CD4-positive, alpha-beta memory T cell (primary cell): ENCODE measurements at regions not wholly inside any gene's neighbourhood (a gene's known extent, or its start where the extent isn't known, plus 50 kb on each side); places are given as distances from the start of the nearest gene placed in this dataset.

Source experiments
- CTCF ChIA-PET: fragments of 350-600 bp; sonication (Branson Sonifier 250); formaldehyde crosslinking; loops from one replicate; lab custom pipeline; 2021; ENCODE audit warnings: inconsistent platforms; ENCODE audit not compliant: partially characterized antibody; lab: Charles Lee
- POLR2A ChIA-PET: fragments of 350-600 bp; sonication (Branson Sonifier 250); formaldehyde crosslinking; loops from one replicate; lab custom pipeline; 2021; ENCODE audit not compliant: partially characterized antibody; lab: Charles Lee
- DNase-seq, 5 donors: peaks; one replicate each; pipeline versions ENCODE4 v3.0.0 to v3.0.0-alpha.2; 2020 to 2022; ENCODE audit warnings: mixed read lengths in 1 of 5
- H3K27ac ChIP-seq: one replicate; pipeline ENCODE4 v1.7.0; 2013; ENCODE audit warnings: low read depth, low read length
- H3K27me3 ChIP-seq: 2 replicates; pipeline ENCODE4 v1.7.0; 2013; ENCODE audit warnings: mild to moderate bottlenecking, low read length, moderate library complexity; ENCODE audit not compliant: insufficient read depth
- H3K36me3 ChIP-seq: 2 replicates; pipeline ENCODE4 v1.7.0; 2013; ENCODE audit warnings: mild to moderate bottlenecking, low read length, moderate library complexity; ENCODE audit not compliant: insufficient read depth
- H3K4me1 ChIP-seq: 2 replicates; pipeline ENCODE4 v1.7.0; 2013; ENCODE audit warnings: mild to moderate bottlenecking, low read length, moderate library complexity; ENCODE audit not compliant: insufficient read depth
- H3K4me3 ChIP-seq, 2 donors: one replicate each; pipeline ENCODE4 v1.7.0; 2013; ENCODE audit warnings: low read length in 2 of 2, mild to moderate bottlenecking in 1 of 2
- H3K9me3 ChIP-seq, 2 donors: one replicate each; pipeline ENCODE4 v1.7.0; 2013; ENCODE audit warnings: low read length in 2 of 2, control low read depth in 1 of 2; ENCODE audit not compliant: control insufficient read depth in 1 of 2
- H3K27ac Mint-ChIP-seq, 7 donors: one replicate each; pipeline ENCODE4 v1.8.0; 2020 to 2021; ENCODE audit warnings: mixed read lengths in 7 of 7, mild to moderate bottlenecking in 6 of 7, inconsistent platforms in 3 of 7, moderate library complexity in 3 of 7
- H3K27me3 Mint-ChIP-seq, 2 donors: one replicate each; pipeline ENCODE4 v1.8.0; 2020 to 2021; ENCODE audit warnings: mixed read lengths in 2 of 2
- H3K36me3 Mint-ChIP-seq, 2 donors: one replicate each; pipeline ENCODE4 v1.8.0; 2020 to 2021; ENCODE audit warnings: mixed read lengths in 2 of 2, inconsistent platforms in 1 of 2, mild to moderate bottlenecking in 1 of 2
- H3K4me1 Mint-ChIP-seq, 4 donors: one replicate each; pipeline ENCODE4 v1.8.0; 2020 to 2021; ENCODE audit warnings: mixed read lengths in 4 of 4, mild to moderate bottlenecking in 1 of 4
- H3K4me3 Mint-ChIP-seq, 8 donors: one replicate each; pipeline ENCODE4 v1.8.0; 2020 to 2021; ENCODE audit warnings: mixed read lengths in 8 of 8, mild to moderate bottlenecking in 7 of 8, moderate library complexity in 6 of 8, inconsistent platforms in 3 of 8
- H3K9me3 Mint-ChIP-seq, 8 donors: one replicate each; pipeline ENCODE4 v1.8.0; 2020 to 2021; ENCODE audit warnings: mixed read lengths in 8 of 8, mild to moderate bottlenecking in 5 of 8, inconsistent platforms in 3 of 8, moderate library complexity in 1 of 8
- intact Hi-C: fragments of 100-400 bp; cut with micrococcal nuclease; formaldehyde crosslinking; loops from one replicate; pipeline ENCODE4 v1.15.1; 2023

GRCh38 chr1:86296305-86297205 is 99.6 kb downstream of the ODF2L start:
- H3K4me3 ChIP-seq, result no peak overlapping the region
- no peak overlapping the region for H3K27ac ChIP-seq
- no peaks in the 10 kb centered on the region for H3K36me3 Mint-ChIP-seq
- H3K36me3 ChIP-seq, result no peaks in the 10 kb centered on the region
- peaks cover 4 to 44% (median 25%) of the 10 kb centered on the region in 8 donors for H3K9me3 Mint-ChIP-seq
- POLR2A ChIA-PET, result no interaction called here
- no peak overlapping the region for H3K4me3 Mint-ChIP-seq
- H3K9me3 ChIP-seq, result no peaks in the 10 kb centered on the region
- intact Hi-C loops, result no loop called here
- peaks cover 0 to 2% of the 10 kb centered on the region in 2 donors for H3K27me3 Mint-ChIP-seq
- H3K4me1 Mint-ChIP-seq, result no peaks in the 10 kb centered on the region
- H3K27ac Mint-ChIP-seq, result no peak overlapping the region
- no peaks in the 10 kb centered on the region for H3K4me1 ChIP-seq
- peak in 1 of 5 donors; percentile 17 for DNase-seq
- no peaks in the 10 kb centered on the region for H3K27me3 ChIP-seq
- CTCF ChIA-PET, result no interaction called here

DNA sequence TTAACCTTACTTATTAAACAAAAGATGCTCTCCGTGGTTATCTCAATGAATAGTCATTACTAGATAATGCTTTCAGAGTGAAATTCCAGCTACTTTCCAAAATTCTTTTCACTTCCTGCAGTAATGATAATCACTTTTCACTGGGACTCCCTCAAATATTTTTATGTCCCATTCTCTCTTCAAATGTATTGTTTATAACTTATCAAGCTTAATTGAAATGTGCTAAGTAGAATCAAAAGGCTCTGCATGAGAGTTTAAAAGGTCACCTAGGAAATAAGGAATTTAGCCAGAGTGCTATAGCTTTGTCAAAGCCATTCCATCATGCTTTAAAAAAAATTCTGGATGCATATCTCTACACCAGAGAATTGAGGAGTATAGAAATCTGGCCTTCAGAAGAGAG is 106.4 kb downstream of the ODF2L start:
- ChIA-PET POLR2A (no interaction called here), CTCF (no interaction called here)
- H3K27ac ChIP-seq, result no peak overlapping the region
- Mint-ChIP-seq H3K27me3 (peaks cover 0 to 1% of the 10 kb centered on the region in 2 donors), H3K9me3 (peaks cover 4 to 11% (median 7%) of the 10 kb centered on the region in 8 donors), H3K27ac (no peak overlapping the region), H3K4me3 (no peak overlapping the region), H3K36me3 (no peaks in the 10 kb centered on the region), H3K4me1 (no peaks in the 10 kb centered on the region)
- no peaks in the 10 kb centered on the region for H3K27me3 ChIP-seq
- H3K4me1 ChIP-seq, result no peaks in the 10 kb centered on the region
- intact Hi-C loops, result no loop called here
- H3K9me3 ChIP-seq, result no peaks in the 10 kb centered on the region
- no peak for DNase-seq
- H3K36me3 ChIP-seq, result no peaks in the 10 kb centered on the region
- H3K4me3 ChIP-seq, result no peak overlapping the region

GRCh38 chr1:86289161-86289560 is 107.0 kb downstream of the ODF2L start:
- Histone ChIP-seq H3K27ac (no peak overlapping the region), H3K27me3 (no peaks in the 10 kb centered on the region), H3K4me3 (no peak overlapping the region), H3K9me3 (no peaks in the 10 kb centered on the region), H3K4me1 (no peaks in the 10 kb centered on the region), H3K36me3 (no peaks in the 10 kb centered on the region)
- H3K4me3 Mint-ChIP-seq, result no peak overlapping the region
- no peaks in the 10 kb centered on the region for H3K36me3 Mint-ChIP-seq
- no peak overlapping the region for H3K27ac Mint-ChIP-seq
- H3K27me3 Mint-ChIP-seq, result peaks cover 0 to 1% of the 10 kb centered on the region in 2 donors
- H3K9me3 Mint-ChIP-seq, result peaks cover 4 to 11% (median 7%) of the 10 kb centered on the region in 8 donors
- ChIA-PET CTCF (no interaction called here), POLR2A (no interaction called here)
- intact Hi-C loops, result no loop called here
- no peak for DNase-seq
- H3K4me1 Mint-ChIP-seq, result no peaks in the 10 kb centered on the region

- Histone ChIP-seq H3K4me1 (no peaks in the 10 kb centered on the region), H3K27me3 (no peaks in the 10 kb centered on the region), H3K9me3 (no peaks in the 10 kb centered on the region), H3K36me3 (no peaks in the 10 kb centered on the region), H3K27ac (no peak overlapping the region), H3K4me3 (no peak overlapping the region)
- no peak overlapping the region for H3K27ac Mint-ChIP-seq
- no peak overlapping the region for H3K4me3 Mint-ChIP-seq
- H3K9me3 Mint-ChIP-seq, result peaks cover 3 to 10% (median 6%) of the 10 kb centered on the region in 8 donors
- intact Hi-C loops, result no loop called here
- H3K27me3 Mint-ChIP-seq, result peaks cover 0 to 1% of the 10 kb centered on the region in 2 donors
- DNase-seq, result no peak
- H3K4me1 Mint-ChIP-seq, result no peaks in the 10 kb centered on the region
- ChIA-PET POLR2A (no interaction called here), CTCF (no interaction called here)
- H3K36me3 Mint-ChIP-seq, result no peaks in the 10 kb centered on the region
These were observed 107.5 kb downstream of the ODF2L start for GRCh38 chr1:86288586-86289147.

DNA sequence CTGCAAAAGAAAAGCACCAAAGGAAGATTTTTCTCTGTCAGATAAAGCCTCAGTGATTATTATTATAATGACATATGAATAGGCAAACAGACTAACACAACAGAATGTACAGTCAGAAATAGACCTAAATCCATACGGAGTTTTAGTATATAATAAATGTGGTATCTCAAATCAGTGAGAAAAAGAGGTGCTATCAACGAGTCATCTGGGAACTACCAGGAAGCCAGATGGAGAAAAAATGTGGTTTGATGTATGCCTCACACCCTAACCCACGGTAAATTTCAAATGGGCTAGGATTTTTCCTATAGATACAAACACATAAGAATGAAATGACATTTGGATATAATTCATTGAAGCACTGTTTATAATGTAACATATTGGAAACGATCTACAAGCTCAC is 110.3 kb downstream of the ODF2L start:
- Mint-ChIP-seq H3K4me3 (no peak overlapping the region), H3K27ac (no peak overlapping the region), H3K27me3 (peaks cover 0 to 1% of the 10 kb centered on the region in 2 donors), H3K36me3 (no peaks in the 10 kb centered on the region), H3K9me3 (peaks cover 0 to 2% (median under 1%) of the 10 kb centered on the region in 8 donors), H3K4me1 (no peaks in the 10 kb centered on the region)
- POLR2A ChIA-PET, result no interaction called here
- no peak overlapping the region for H3K4me3 ChIP-seq
- H3K9me3 ChIP-seq, result no peaks in the 10 kb centered on the region
- no peak overlapping the region for H3K27ac ChIP-seq
- intact Hi-C loops, result no loop called here
- H3K27me3 ChIP-seq, result no peaks in the 10 kb centered on the region
- no peak for DNase-seq
- H3K36me3 ChIP-seq, result no peaks in the 10 kb centered on the region
- no peaks in the 10 kb centered on the region for H3K4me1 ChIP-seq
- CTCF ChIA-PET, result no interaction called here

DNA sequence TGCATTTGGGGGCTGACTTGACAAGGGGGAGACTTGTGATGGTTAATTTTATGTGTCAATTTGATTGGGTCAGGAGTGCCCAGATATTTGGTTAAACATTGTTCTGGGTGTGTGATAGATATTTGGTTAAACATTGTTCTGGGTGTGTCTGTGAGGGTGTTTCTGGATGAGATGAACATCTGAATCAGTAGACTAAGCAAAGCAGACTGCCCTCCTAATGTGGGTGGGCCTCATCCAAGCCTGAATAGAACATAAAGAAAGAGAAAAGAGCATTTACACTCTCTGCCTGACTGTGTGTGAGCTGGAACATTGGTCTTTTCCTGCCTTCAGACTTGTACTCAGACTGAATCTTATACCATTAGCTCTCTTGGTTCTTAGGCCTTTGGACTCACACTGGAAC is 113.5 kb downstream of the ODF2L start:
- H3K27ac Mint-ChIP-seq, result no peak overlapping the region
- Histone ChIP-seq H3K9me3 (no peaks in the 10 kb centered on the region), H3K4me3 (no peak overlapping the region), H3K27ac (no peak overlapping the region), H3K36me3 (no peaks in the 10 kb centered on the region), H3K4me1 (no peaks in the 10 kb centered on the region), H3K27me3 (no peaks in the 10 kb centered on the region)
- ChIA-PET POLR2A (no interaction called here), CTCF (no interaction called here)
- H3K4me1 Mint-ChIP-seq, result no peaks in the 10 kb centered on the region
- peaks cover 0 to 2% (median 0%) of the 10 kb centered on the region in 8 donors for H3K9me3 Mint-ChIP-seq
- DNase-seq, result no peak
- no peak overlapping the region for H3K4me3 Mint-ChIP-seq
- no peaks in the 10 kb centered on the region for H3K27me3 Mint-ChIP-seq
- no peaks in the 10 kb centered on the region for H3K36me3 Mint-ChIP-seq
- intact Hi-C loops, result no loop called here

DNA sequence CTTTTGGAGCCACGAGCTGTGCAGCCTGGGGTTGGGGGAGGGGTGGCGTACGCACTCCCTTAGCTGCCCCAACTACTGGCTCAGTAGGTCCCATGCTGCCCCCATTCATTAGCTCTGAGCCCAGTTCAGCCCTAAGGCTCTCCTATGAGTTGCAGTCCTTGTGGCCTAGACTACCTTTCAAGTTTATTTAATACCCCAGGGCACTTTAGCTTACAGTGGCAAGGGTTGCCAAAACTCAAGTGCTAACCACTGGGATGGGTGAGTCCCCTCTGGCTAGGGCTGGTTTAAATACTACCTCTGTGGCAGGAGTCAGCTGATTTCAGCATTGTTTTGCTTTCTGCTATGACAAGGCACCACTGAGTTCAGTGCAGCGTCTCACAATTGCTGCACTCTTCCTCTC is 118.2 kb downstream of the ODF2L start:
- POLR2A ChIA-PET, result no interaction called here
- intact Hi-C loops, result no loop called here
- Mint-ChIP-seq H3K27me3 (no peaks in the 10 kb centered on the region), H3K4me3 (no peak overlapping the region), H3K27ac (no peak overlapping the region), H3K36me3 (no peaks in the 10 kb centered on the region), H3K9me3 (peaks cover 0 to 2% (median 0%) of the 10 kb centered on the region in 8 donors), H3K4me1 (no peaks in the 10 kb centered on the region)
- Histone ChIP-seq H3K4me3 (no peak overlapping the region), H3K9me3 (no peaks in the 10 kb centered on the region), H3K27me3 (no peaks in the 10 kb centered on the region), H3K36me3 (no peaks in the 10 kb centered on the region), H3K27ac (no peak overlapping the region), H3K4me1 (no peaks in the 10 kb centered on the region)
- no peak for DNase-seq
- CTCF ChIA-PET, result no interaction called here
